B cell (primary cell): ENCODE measurements at regions not wholly inside any gene's neighbourhood (a gene's known extent, or its start where the extent isn't known, plus 50 kb on each side); places are given as distances from the start of the nearest gene placed in this dataset.

Experiments
- ATAC-seq: fragments of 200-7000 bp; cut with Tn5 transposase; one replicate; pipeline ENCODE4 v1.10.0; 2021; ENCODE audit warnings: low read depth, mild to moderate bottlenecking, moderate number of reproducible peaks, moderate library complexity
- CTCF ChIA-PET: fragments of 350-600 bp; sonication (Branson Sonifier 250); formaldehyde crosslinking; loops from one replicate; lab custom pipeline; 2021; ENCODE audit warnings: antibody characterized with exemption, inconsistent platforms; lab: Charles Lee
- POLR2A ChIA-PET: fragments of 350-600 bp; sonication (Branson Sonifier 250); formaldehyde crosslinking; loops from one replicate; lab custom pipeline; 2021; ENCODE audit warnings: antibody characterized with exemption; lab: Charles Lee
- DNase-seq: peaks from one replicate; pipeline ENCODE4 v3.0.0; 2013
- H2AFZ ChIP-seq: 2 replicates; pipeline ENCODE4 v1.6.1; 2012; ENCODE audit warnings: mild to moderate bottlenecking, low read depth, low read length; ENCODE audit not compliant: insufficient read depth, poor library complexity, severe bottlenecking
- H3K27ac ChIP-seq, 2 donors: 1 replicate in 1 of 2; 2 replicates in 1 of 2; pipeline ENCODE4 v1.5.1; 2012 to 2013; ENCODE audit warnings: low read length in 2 of 2, mild to moderate bottlenecking in 2 of 2, moderate library complexity in 1 of 2
- H3K27me3 ChIP-seq, 4 experiments: fragments of 200-600 bp in 1 of 4; sonication (generic) in 1 of 4; replicated peaks in 1 of 4; 1 replicate in 2 of 4; 2 replicates in 2 of 4; pipeline versions ENCODE4 v1.6.1 to v1.7.0; 2013 to 2016; ENCODE audit warnings: low read length in 3 of 4, mild to moderate bottlenecking in 2 of 4, mixed read lengths in 1 of 4, moderate library complexity in 1 of 4; ENCODE audit not compliant: insufficient read depth in 4 of 4, control insufficient read depth in 3 of 4; ENCODE audit errors: control extremely low read depth in 1 of 4
- H3K36me3 ChIP-seq, 2 experiments: replicated peaks in 1 of 2; 1 replicate in 1 of 2; 2 replicates in 1 of 2; pipeline versions ENCODE4 v1.6.1 to v1.7.1; 2013; ENCODE audit warnings: low read length in 1 of 2; ENCODE audit not compliant: insufficient read depth in 2 of 2, control insufficient read depth in 1 of 2; ENCODE audit errors: control extremely low read depth in 1 of 2, extremely low read depth in 1 of 2
- H3K4me1 ChIP-seq, 2 donors: fragments of 200-600 bp in 1 of 2; sonication (generic) in 1 of 2; 1 replicate in 1 of 2; 2 replicates in 1 of 2; pipeline versions ENCODE4 v1.5.1 to v1.6.1; 2013 to 2017; ENCODE audit warnings: low read length in 2 of 2; ENCODE audit not compliant: control insufficient read depth in 2 of 2, insufficient read depth in 2 of 2
- H3K4me2 ChIP-seq: replicated peaks from 2 replicates; pipeline ENCODE3; 2012; ENCODE audit warnings: mild to moderate bottlenecking, low read depth, low read length; ENCODE audit not compliant: poor library complexity, severe bottlenecking
- H3K4me3 ChIP-seq, 5 experiments: fragments of 200-600 bp in 1 of 5; sonication (generic) in 1 of 5; 1 replicate in 3 of 5; 2 replicates in 2 of 5; pipeline versions ENCODE4 v1.5.1 to v1.7.0; 2011 to 2016; ENCODE audit warnings: low read length in 4 of 5, mild to moderate bottlenecking in 4 of 5, low read depth in 2 of 5, control low read depth in 1 of 5, moderate library complexity in 1 of 5; ENCODE audit not compliant: insufficient read depth in 1 of 5; ENCODE audit errors: control extremely low read depth in 1 of 5, extremely low read depth in 1 of 5
- H3K79me2 ChIP-seq: fragments of 200-600 bp; sonication (generic); one replicate; pipeline ENCODE4 v1.6.0; 2016; ENCODE audit warnings: low read length; ENCODE audit not compliant: control insufficient read depth, insufficient read depth
- H3K9ac ChIP-seq: fragments of 200-600 bp; sonication (generic); 2 replicates; pipeline ENCODE4 v1.6.1; 2017; ENCODE audit warnings: mild to moderate bottlenecking, low read length, moderate library complexity
- H3K9me3 ChIP-seq, 3 donors: one replicate each; pipeline versions ENCODE4 v1.6.1 to v1.7.1; 2013; ENCODE audit warnings: low read length in 2 of 3; ENCODE audit not compliant: control insufficient read depth in 2 of 3, insufficient read depth in 1 of 3; ENCODE audit errors: control extremely low read depth in 1 of 3
- H4K20me1 ChIP-seq: 2 replicates; pipeline ENCODE4 v1.6.0; 2012; ENCODE audit warnings: mild to moderate bottlenecking, low read length; ENCODE audit not compliant: insufficient read depth, control insufficient read depth, poor library complexity, severe bottlenecking
- H3K27ac Mint-ChIP-seq: one replicate; pipeline ENCODE4 v1.8.0; 2021; ENCODE audit warnings: mixed read lengths
- H3K27me3 Mint-ChIP-seq: one replicate; pipeline ENCODE4 v1.8.0; 2021; ENCODE audit warnings: mixed read lengths
- H3K4me1 Mint-ChIP-seq: one replicate; pipeline ENCODE4 v1.8.0; 2021; ENCODE audit warnings: mixed read lengths
- H3K4me3 Mint-ChIP-seq: one replicate; pipeline ENCODE4 v1.8.0; 2021; ENCODE audit warnings: mixed read lengths
- H3K9me3 Mint-ChIP-seq: one replicate; pipeline ENCODE4 v1.8.0; 2022; ENCODE audit warnings: mixed read lengths; ENCODE audit not compliant: insufficient read depth
- CTCF ChIP-seq: fragments of 200-600 bp; IDR thresholded peaks from one replicate; pipeline ENCODE4 v1.8.0; 2022; ENCODE audit warnings: antibody characterized with exemption, mild to moderate bottlenecking
- EZH2 ChIP-seq: IDR thresholded peaks from 2 replicates; pipeline ENCODE4 v1.6.1; 2012; ENCODE audit warnings: borderline replicate concordance, low read depth, mild to moderate bottlenecking, moderate library complexity, low read length; ENCODE audit not compliant: insufficient read depth, poor library complexity, severe bottlenecking
- WGBS: methylation state at CpG from one replicate; pipeline ENCODE4 v1.1.5; 2013; ENCODE audit warnings: missing lambda C conversion rate; ENCODE audit not compliant: insufficient coverage; 5-methylcytosine and 5-hydroxymethylcytosine counted together
- intact Hi-C: fragments of 100-400 bp; cut with micrococcal nuclease; formaldehyde crosslinking; loops from one replicate; pipeline ENCODE4 v1.10.0; 2022

GRCh38 chr1:215482079-215482478, 85.0 kb upstream of the KCTD3 start:
- Mint-ChIP-seq H3K27ac (no peak overlapping the region), H3K4me3 (no peak overlapping the region), H3K9me3 (no peaks in the 10 kb centered on the region), H3K27me3 (no peaks in the 10 kb centered on the region), H3K4me1 (no peaks in the 10 kb centered on the region)
- Histone ChIP-seq H3K27ac (no peak overlapping the region), H4K20me1 (no peaks in the 10 kb centered on the region), H3K36me3 (no peaks in the 10 kb centered on the region), H3K4me2 (no peak overlapping the region), H3K27me3 (no peaks in the 10 kb centered on the region), H2AFZ (no peak overlapping the region), H3K79me2 (no peaks in the 10 kb centered on the region), H3K4me1 (no peaks in the 10 kb centered on the region), H3K9ac (no peak overlapping the region), H3K4me3 (no peak overlapping the region), H3K9me3 (peaks cover 0 to 7% (median 4%) of the 10 kb centered on the region in 3 donors)
- intact Hi-C loops: no loop called here
- ChIA-PET CTCF (no interaction called here), POLR2A (no interaction called here)
- TF ChIP-seq EZH2: no peak
- no peak for TF ChIP-seq CTCF
- ATAC-seq (no peak), DNase-seq (no peak)
- WGBS: no CpG with 5 or more reads among the region's 2 CpGs

- no peaks in the 10 kb centered on the region for H3K4me1 Mint-ChIP-seq
- TF ChIP-seq CTCF (no peak), EZH2 (no peak)
- H3K9me3 Mint-ChIP-seq: no peaks in the 10 kb centered on the region
Observed at GRCh38 chr1:215484171-215484939, 82.7 kb upstream of the KCTD3 start.

More at GRCh38 chr1:215484171-215484939, 82.7 kb upstream of the KCTD3 start:
- H3K9me3 ChIP-seq: no peaks in the 10 kb centered on the region
- intact Hi-C loops: no loop called here
- H3K79me2 ChIP-seq: no peaks in the 10 kb centered on the region
- no peaks in the 10 kb centered on the region for H3K4me1 ChIP-seq
- POLR2A ChIA-PET: no interaction called here
- H3K4me3 ChIP-seq: no peak overlapping the region
- no peaks in the 10 kb centered on the region for H3K27me3 ChIP-seq
- H3K9ac ChIP-seq: no peak overlapping the region
- no peak for ATAC-seq
- no peak for DNase-seq
- Mint-ChIP-seq H3K4me3 (no peak overlapping the region), H3K27me3 (no peaks in the 10 kb centered on the region), H3K27ac (no peak overlapping the region)
- no peak overlapping the region for H2AFZ ChIP-seq
- CTCF ChIA-PET: no interaction called here
- H4K20me1 ChIP-seq: no peaks in the 10 kb centered on the region
- H3K27ac ChIP-seq: no peak overlapping the region
- H3K4me2 ChIP-seq: no peak overlapping the region
- WGBS: 40% methylated on average over 1 of the region's 4 CpGs
- no peaks in the 10 kb centered on the region for H3K36me3 ChIP-seq
